ENCODE measurements at regions not wholly inside any gene's neighbourhood (a gene's known extent, or its start where the extent isn't known, plus 50 kb on each side); places are given as distances from the start of the nearest gene placed in this dataset.
A peak's percentile ranks its signal among the peaks of the same experiment; 100 is the strongest.

- Histone ChIP-seq H3K9me3 (no peaks in the 10 kb centered on the region), H3K4me1 (no peaks in the 10 kb centered on the region), H3K4me3 (ENCODE audit: low read depth, low read length) (no peak overlapping the region), H3K36me3 (no peaks in the 10 kb centered on the region), H3K27me3 (no peaks in the 10 kb centered on the region)
- DNase-seq = no peak
- TF ChIP-seq CTCF (IDR thresholded peaks at IDR 0.05; ENCODE audit: low read depth, low read length) = no peak
These were observed 170.4 kb downstream of the PTPRC start for GRCh38 chr1:198809247-198809646.

- Histone ChIP-seq H3K4me3 (ENCODE audit: low read depth, low read length) (no peak overlapping the region), H3K27me3 (no peaks in the 10 kb centered on the region), H3K36me3 (no peaks in the 10 kb centered on the region), H3K9me3 (no peaks in the 10 kb centered on the region), H3K4me1 (no peaks in the 10 kb centered on the region)
- no peak for TF ChIP-seq CTCF (IDR thresholded peaks at IDR 0.05; ENCODE audit: low read depth, low read length)
- DNase-seq = no peak
These were observed 172.6 kb downstream of the PTPRC start for GRCh38 chr1:198811449-198811848.

GRCh38 chr1:198823626-198824025 is 184.8 kb downstream of the PTPRC start:
- H3K9me3 ChIP-seq = no peaks in the 10 kb centered on the region
- H3K36me3 ChIP-seq = no peaks in the 10 kb centered on the region
- no peak overlapping the region for H3K4me3 ChIP-seq (ENCODE audit: low read depth, low read length)
- no peaks in the 10 kb centered on the region for H3K4me1 ChIP-seq
- TF ChIP-seq CTCF (IDR thresholded peaks at IDR 0.05; ENCODE audit: low read depth, low read length) = no peak
- no peak for DNase-seq
- no peaks in the 10 kb centered on the region for H3K27me3 ChIP-seq

- Histone ChIP-seq H3K9me3 (no peaks in the 10 kb centered on the region), H3K27me3 (no peaks in the 10 kb centered on the region), H3K4me3 (ENCODE audit: low read depth, low read length) (no peak overlapping the region), H3K4me1 (no peaks in the 10 kb centered on the region; the same call in 1 of the 2 replicates), H3K36me3 (no peaks in the 10 kb centered on the region)
- TF ChIP-seq CTCF (IDR thresholded peaks at IDR 0.05; ENCODE audit: low read depth, low read length) = no peak
- no peak for DNase-seq
These were observed 186.4 kb downstream of the PTPRC start for GRCh38 chr1:198825254-198825653.

GRCh38 chr1:198829356-198829755 is 190.5 kb downstream of the PTPRC start:
- Histone ChIP-seq H3K9me3 (no peaks in the 10 kb centered on the region), H3K27me3 (no peaks in the 10 kb centered on the region), H3K36me3 (no peaks in the 10 kb centered on the region), H3K4me1 (no peaks in the 10 kb centered on the region; the same call in 1 of the 2 replicates), H3K4me3 (ENCODE audit: low read depth, low read length) (no peak overlapping the region)
- DNase-seq = no peak
- no peak for TF ChIP-seq CTCF (IDR thresholded peaks at IDR 0.05; ENCODE audit: low read depth, low read length)

- TF ChIP-seq CTCF (IDR thresholded peaks at IDR 0.05; ENCODE audit: low read depth, low read length) = peak; percentile 34
- Histone ChIP-seq H3K4me1 (no peaks in the 10 kb centered on the region; the same call in 1 of the 2 replicates), H3K9me3 (no peaks in the 10 kb centered on the region), H3K4me3 (ENCODE audit: low read depth, low read length) (no peak overlapping the region), H3K36me3 (no peaks in the 10 kb centered on the region), H3K27me3 (no peaks in the 10 kb centered on the region)
- DNase-seq = no peak
These were observed 191.1 kb downstream of the PTPRC start for GRCh38 chr1:198829944-198830343.

Measured in BE2C (cell line).